Testis (tissue), 2 donors: ENCODE measurements at regions not wholly inside any gene's neighbourhood (a gene's known extent, or its start where the extent isn't known, plus 50 kb on each side); places are given as distances from the start of the nearest gene placed in this dataset.

Source experiments
- DNase-seq: peaks from one replicate; pipeline ENCODE4 v3.0.0-alpha.2; 2019
- H3K27ac ChIP-seq, 2 donors: fragments of 200-600 bp; sonication (generic); one replicate each; pipeline ENCODE4 v1.5.1; 2019
- H3K27me3 ChIP-seq: fragments of 200-600 bp; sonication (generic); one replicate; pipeline ENCODE4 v1.5.1; 2019
- H3K36me3 ChIP-seq: fragments of 200-600 bp; sonication (generic); one replicate; pipeline ENCODE4 v1.5.1; 2017; ENCODE audit warnings: low read depth; ENCODE audit errors: missing control alignments
- H3K4me1 ChIP-seq: fragments of 200-600 bp; sonication (generic); one replicate; pipeline ENCODE4 v1.5.1; 2019
- H3K4me3 ChIP-seq, 2 donors: fragments of 200-600 bp; sonication (generic); one replicate each; pipeline ENCODE4 v1.5.1; 2017 to 2019
- H3K9me3 ChIP-seq: fragments of 200-600 bp; sonication (generic); one replicate; pipeline ENCODE4 v1.5.1; 2017
- POLR2A ChIP-seq: fragments of 450-650 bp; IDR thresholded peaks from one replicate; pipeline ENCODE4 v1.6.1; 2017; ENCODE audit warnings: antibody characterized with exemption, mild to moderate bottlenecking, moderate library complexity
- WGBS, 2 donors: methylation state at CpG; one replicate each; pipeline ENCODE4 v1.1.5; 2018; 5-methylcytosine and 5-hydroxymethylcytosine counted together
- intact Hi-C: fragments of 100-400 bp; cut with DNase I; formaldehyde crosslinking; loops from one replicate; pipeline ENCODE4 v1.15.1; 2023; ENCODE audit warnings: low total_unique reads
- small RNA-seq, 2 donors: library from RNA; depleted of rRNA; stranded (forward); fragments of <200 nt; gene quantifications; one replicate each; pipeline ENCODE3, GENCODE V24; 2016
- TF ChIP-seq, protein P1 (sequence below), 3 experiments: fragments of 450-650 bp in 2 of 3; fragments of 200-600 bp in 1 of 3; sonication (generic) in 1 of 3; IDR thresholded peaks; one replicate each; pipeline ENCODE4 v1.5.1; 2016 to 2019; ENCODE audit warnings: antibody characterized with exemption in 3 of 3, mild to moderate bottlenecking in 2 of 3, moderate library complexity in 1 of 3

DNA sequence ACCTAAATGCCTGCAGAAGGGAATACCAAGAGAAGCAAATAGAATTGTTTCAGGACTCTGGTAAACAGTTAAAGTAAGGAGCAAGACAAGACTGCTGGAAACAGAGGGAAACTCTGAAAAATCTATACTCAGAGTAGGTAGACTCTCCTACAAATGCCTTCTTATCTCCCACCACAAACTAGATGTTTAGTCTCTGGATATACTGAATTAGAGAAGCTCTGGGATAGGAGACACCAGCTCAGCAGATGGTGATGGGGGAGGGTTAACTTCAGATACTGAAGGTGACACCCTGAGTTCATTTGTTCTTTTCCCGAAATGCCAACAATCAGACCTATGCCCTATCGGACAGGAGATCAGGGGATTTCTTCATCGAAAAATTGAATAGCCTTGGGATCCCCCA lies 54.1 kb upstream of the CHD1 start:
- Histone ChIP-seq H3K4me3 (no peak overlapping the region), H3K27me3 (no peaks in the 10 kb centered on the region), H3K9me3 (no peaks in the 10 kb centered on the region), H3K4me1 (no peaks in the 10 kb centered on the region), H3K27ac (no peak overlapping the region), H3K36me3 (no peaks in the 10 kb centered on the region)
- intact Hi-C loops, result no loop called here
- 89 to 93% methylated on average over 3 of the region's 3 CpGs for WGBS, 2 donors
- no peak for DNase-seq
- TF ChIP-seq, protein P1, sequence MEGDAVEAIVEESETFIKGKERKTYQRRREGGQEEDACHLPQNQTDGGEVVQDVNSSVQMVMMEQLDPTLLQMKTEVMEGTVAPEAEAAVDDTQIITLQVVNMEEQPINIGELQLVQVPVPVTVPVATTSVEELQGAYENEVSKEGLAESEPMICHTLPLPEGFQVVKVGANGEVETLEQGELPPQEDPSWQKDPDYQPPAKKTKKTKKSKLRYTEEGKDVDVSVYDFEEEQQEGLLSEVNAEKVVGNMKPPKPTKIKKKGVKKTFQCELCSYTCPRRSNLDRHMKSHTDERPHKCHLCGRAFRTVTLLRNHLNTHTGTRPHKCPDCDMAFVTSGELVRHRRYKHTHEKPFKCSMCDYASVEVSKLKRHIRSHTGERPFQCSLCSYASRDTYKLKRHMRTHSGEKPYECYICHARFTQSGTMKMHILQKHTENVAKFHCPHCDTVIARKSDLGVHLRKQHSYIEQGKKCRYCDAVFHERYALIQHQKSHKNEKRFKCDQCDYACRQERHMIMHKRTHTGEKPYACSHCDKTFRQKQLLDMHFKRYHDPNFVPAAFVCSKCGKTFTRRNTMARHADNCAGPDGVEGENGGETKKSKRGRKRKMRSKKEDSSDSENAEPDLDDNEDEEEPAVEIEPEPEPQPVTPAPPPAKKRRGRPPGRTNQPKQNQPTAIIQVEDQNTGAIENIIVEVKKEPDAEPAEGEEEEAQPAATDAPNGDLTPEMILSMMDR (IDR thresholded peaks at IDR 0.05), result no peak
- TF ChIP-seq POLR2A, result no peak

Small RNA genes lying in the stretch of these regions (small RNA-seq; reads per million reads assigned to genes)
- 0 reads per million in 2 donors for gene MTND4LP5
- 0 reads per million in 2 donors for gene RF00019
- 0 reads per million in 2 donors for gene RNU6-1119P
